GM19351 (cell line): ENCODE measurements at regions not wholly inside any gene's neighbourhood (a gene's known extent, or its start where the extent isn't known, plus 50 kb on each side); places are given as distances from the start of the nearest gene placed in this dataset.

Source experiments
- ATAC-seq: cut with Tn5 transposase; IDR thresholded peaks from one replicate; pipeline ENCODE4 v1.9.1; 2021; ENCODE audit warnings: mild to moderate bottlenecking, moderate library complexity; ENCODE audit not compliant: unreplicated experiment

GRCh38 chr6:18752278-18753068, 365.3 kb downstream of the RNF144B start:
- ATAC-seq = no peak

DNA sequence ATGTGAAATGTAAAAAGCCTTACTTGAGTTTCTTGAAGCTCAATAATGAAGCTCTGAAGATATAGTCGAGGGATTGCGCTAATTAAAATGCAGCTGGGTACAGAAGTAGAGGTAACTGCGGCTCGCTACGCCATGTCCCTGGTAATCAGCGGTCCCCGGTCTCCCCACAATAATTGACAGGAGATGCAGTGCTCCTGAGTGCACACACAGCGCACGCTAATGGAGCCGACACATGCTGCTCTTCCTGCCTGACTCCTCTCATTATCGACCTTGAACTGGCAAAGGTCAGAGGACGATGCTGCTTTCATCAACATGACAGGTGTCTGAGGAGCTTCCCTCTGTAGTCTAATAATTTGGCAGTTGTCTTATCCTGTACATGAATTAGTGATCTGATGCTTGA, 365.9 kb downstream of the RNF144B start:
- ATAC-seq = no peak

DNA sequence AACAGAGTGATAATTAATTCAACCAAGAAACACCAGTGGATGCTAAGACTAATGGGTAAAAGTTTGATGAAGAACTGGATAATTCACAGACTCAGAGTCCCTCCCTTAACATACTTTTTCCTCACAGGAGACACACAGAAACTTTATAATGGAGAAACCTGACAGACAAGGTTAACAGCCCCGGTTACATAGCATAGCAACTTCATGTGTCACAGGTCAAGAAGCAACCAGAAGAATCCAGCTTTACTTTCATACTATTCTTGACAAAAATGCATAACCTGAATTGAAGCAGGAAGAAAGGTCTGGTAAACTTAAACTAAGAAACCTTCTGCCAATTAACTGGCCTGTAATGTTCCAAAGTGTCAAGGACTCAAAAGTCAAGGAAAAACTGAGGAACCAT, 375.9 kb downstream of the RNF144B start:
- no peak for ATAC-seq

- ATAC-seq = no peak
Observed at GRCh38 chr6:18784794-18785193, 397.6 kb downstream of the RNF144B start.

DNA sequence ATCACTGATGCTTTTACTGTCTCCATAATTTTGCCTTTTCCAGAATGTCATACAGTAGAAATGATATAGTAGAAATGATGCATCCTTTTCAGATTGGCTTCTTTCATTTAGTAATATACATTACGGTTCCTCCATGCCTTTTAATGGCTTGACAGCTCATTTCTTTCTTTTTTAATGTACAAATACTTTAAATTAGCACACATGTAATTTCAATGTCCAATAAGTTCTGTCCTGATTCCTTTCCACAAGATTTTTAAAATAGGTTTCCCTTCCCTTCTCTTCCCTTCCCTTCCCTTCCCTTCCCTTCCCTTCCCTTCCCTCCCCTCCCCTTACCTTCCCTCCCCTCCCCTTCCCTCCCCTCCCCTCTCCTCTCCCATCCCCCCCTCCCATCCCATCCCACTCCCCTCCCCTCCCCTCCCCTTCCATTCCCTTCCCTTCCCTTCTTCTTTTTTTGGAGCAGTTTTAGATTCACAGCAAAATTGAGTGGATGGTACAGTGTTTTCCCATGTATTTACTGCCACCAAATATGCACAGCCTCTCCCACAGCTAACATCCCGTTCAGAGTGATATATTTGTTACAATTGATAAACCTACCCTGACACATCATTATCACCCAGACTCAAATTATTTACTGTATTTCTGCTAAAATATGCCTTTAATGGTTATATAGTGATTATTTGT, 398.8 kb downstream of the RNF144B start:
- no peak for ATAC-seq

- no peak for ATAC-seq
Observed at GRCh38 chr6:18792866-18793265, 405.7 kb downstream of the RNF144B start.

- ATAC-seq = no peak
Observed at GRCh38 chr6:18795726-18796125, 408.6 kb downstream of the RNF144B start.

DNA sequence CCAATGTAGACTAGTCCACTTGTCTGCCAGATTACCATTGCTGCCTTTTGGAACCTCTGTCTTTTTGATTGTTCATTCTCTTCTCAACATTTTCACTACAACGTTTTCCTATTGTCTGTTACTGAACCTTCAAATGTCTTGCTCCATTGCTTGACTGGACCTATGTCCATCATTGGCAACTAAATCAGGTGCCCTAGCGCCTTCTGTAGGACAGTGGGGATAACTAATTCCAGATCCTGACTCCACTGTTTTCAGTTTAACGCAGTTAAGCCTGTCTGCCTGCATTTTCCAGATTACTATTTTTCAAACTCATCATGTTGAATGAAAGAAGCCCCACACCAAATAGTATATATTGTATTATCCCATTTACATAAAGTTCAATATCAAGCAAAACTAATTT, 433.6 kb downstream of the RNF144B start:
- no peak for ATAC-seq

DNA sequence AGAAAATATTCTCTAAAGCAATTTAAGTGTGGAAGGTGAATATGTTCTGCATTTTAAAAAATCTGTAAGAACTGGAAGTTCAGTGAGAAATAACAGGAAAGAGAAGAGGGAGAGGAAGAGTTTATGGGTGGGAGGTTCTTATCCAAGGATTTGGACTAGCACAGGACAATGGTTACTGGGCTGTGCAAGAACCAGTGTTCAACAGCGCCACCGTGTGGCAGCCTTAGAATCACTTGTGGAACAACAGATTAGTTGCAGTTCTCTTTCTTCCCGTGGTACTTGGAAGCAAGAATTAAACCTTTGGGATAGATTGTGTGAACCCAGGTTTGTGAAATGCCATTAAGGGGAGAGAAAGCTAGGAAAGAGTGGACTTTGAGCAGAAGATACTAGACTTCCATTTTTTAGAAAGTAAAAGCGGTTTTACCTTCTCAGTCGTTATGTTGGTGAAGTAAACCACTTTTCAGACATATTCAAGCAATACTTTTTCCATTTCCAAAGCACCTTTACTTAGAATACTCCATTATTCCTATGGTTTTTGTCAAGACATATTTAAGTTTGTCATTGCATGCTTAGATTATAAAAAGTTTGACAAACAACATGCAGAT, 436.7 kb downstream of the RNF144B start:
- ATAC-seq = no peak

- ATAC-seq = no peak
Observed at GRCh38 chr6:18829272-18829870, 442.2 kb downstream of the RNF144B start.

- no peak for ATAC-seq
Observed at GRCh38 chr6:18835976-18836375, 448.8 kb downstream of the RNF144B start.

- ATAC-seq = no peak
Observed at GRCh38 chr6:18837013-18837412, 449.9 kb downstream of the RNF144B start.

GRCh38 chr6:18842534-18842933, 455.4 kb downstream of the RNF144B start:
- no peak for ATAC-seq

- no peak for ATAC-seq
Observed at GRCh38 chr6:18845896-18846295, 458.7 kb downstream of the RNF144B start.

DNA sequence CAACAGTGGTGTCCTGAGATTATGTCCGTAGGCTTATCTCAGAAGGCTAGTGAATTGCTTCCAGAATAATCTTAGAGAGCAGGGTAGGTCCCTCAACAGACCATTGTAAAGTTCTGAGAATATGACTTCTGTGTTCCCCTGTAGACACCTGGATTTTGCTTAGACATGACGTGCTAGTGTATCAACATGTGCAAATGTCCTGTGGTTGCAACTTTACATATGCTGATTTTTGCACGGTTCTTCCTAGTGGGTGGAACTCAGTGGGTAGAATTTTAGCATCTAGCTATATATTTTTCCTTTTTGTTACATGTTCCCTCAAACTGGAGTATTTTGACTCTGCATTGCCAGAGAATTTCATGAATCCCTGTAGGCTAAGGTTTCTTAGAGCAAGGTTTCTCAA, 459.2 kb downstream of the RNF144B start:
- ATAC-seq = no peak

- ATAC-seq = no peak
Observed at GRCh38 chr6:18861204-18861603, 474.1 kb downstream of the RNF144B start.

DNA sequence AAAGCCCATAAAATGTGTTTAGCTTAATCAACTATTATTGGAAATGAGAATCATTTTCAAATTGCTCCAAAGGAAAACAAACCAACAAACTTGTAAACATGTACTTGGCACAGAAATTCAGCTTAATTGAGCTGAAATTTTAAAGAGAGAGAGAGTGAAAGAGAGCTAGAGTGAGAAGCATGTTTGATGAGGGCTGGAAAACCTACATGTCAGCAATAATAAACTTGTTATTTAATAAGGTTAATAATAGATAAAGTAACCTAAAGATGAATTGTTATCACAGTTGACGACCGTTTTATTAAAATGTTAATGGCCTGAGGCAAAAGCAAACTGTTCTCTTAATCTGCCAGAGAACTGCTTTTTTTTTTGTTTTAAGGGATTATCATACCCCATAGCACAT, 496.1 kb downstream of the RNF144B start:
- ATAC-seq = no peak

- ATAC-seq = no peak
Observed at GRCh38 chr6:18883851-18884250, 496.7 kb downstream of the RNF144B start.

DNA sequence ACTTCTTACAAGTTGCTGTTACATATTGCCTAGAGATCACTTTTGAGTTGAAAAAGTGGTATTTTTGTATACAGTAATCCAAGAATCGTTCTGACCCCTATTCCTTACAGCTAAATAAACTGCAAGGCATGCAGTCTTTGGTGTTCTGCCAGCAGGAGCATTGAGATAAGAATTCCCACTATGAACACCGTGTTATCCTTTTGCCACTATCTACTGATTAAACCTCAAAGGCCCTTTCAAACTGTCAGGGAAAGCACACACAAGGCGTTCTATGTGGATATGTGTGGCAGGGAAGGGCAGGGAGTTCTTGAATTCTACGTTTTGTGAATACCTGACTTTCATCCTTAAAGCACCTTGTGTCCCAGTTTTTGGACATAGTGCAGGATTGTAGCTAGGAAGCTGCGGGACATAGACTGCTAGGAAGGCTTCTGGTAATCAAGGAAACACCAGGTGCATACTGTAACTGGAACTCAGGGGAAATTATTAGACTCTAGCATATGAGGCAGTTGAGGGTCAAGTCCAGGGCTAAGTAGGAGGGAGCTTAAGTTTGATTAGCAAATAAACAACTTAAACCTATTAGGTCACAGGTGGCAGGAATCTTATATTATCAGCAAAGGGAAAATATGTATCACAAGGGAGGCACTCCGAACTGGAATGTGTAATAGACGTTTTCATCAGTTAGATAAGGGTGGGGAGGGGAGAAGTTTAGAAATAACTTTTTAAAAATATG, 506.6 kb downstream of the RNF144B start:
- no peak for ATAC-seq

DNA sequence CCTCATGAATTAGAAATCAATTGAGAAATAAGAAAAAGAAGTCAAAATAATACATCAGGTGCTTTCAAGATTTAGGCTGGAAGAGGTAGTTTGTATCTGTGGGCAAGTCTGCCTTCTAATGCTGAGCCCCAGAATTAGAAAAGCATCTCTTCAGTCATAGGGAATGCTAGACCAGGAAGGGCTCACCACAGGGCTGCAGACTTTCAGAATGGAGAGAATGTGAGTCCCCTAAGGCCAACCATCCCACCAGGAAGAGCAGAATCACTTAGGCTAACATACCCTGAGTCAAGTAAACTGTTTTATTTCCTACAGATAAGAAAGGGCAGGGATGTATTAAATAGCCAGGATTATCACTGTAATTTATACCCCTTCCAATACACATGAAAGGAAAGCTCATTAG, 510.2 kb downstream of the RNF144B start:
- ATAC-seq = no peak

DNA sequence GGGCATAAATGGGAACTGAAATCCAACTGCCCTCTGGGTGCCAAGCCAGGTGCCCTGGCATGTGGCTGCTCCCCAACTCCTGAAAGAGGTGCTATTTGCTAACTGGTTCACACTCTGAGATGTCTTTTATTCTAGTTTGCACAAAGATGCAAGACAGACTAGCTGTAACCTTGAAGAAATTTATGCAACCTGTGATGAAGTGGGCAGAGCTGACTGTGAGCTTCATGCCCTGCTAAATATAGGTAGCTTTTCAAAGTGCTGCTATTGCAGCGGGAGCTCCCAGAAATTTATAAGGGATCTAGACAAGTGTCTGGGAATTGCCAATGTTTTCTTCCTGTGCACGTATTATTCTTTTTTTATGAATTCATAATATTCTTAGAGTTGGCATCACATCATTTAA, 517.5 kb downstream of the RNF144B start:
- no peak for ATAC-seq
